H9 (cell line): ENCODE measurements at regions not wholly inside any gene's neighbourhood (a gene's known extent, or its start where the extent isn't known, plus 50 kb on each side); places are given as distances from the start of the nearest gene placed in this dataset.

Source experiments
- DNase-seq: peaks from one replicate; pipeline ENCODE4 v3.0.0-alpha.2; 2017
- H2AFZ ChIP-seq: one replicate; pipeline ENCODE4 v1.6.1; 2013; ENCODE audit warnings: mild to moderate bottlenecking, low read length, control low read depth, moderate library complexity
- H2AK5ac ChIP-seq: 2 replicates; pipeline ENCODE4 v1.6.1; 2013; ENCODE audit warnings: low read length, control low read depth, mixed read lengths; ENCODE audit not compliant: insufficient read length
- H2BK120ac ChIP-seq: one replicate; pipeline ENCODE4 v1.6.1; 2013; ENCODE audit warnings: low read depth, mild to moderate bottlenecking, low read length, control low read depth, inconsistent platforms; ENCODE audit not compliant: poor library complexity, severe bottlenecking
- H2BK12ac ChIP-seq: 2 replicates; pipeline ENCODE4 v1.6.1; 2013; ENCODE audit warnings: low read length, control low read depth, mixed read lengths, low read depth; ENCODE audit not compliant: insufficient read length
- H2BK15ac ChIP-seq: 2 replicates; pipeline ENCODE4 v1.6.1; 2013; ENCODE audit warnings: low read depth, low read length, control low read depth
- H2BK20ac ChIP-seq: one replicate; pipeline ENCODE4 v1.6.1; 2013; ENCODE audit warnings: low read depth, mild to moderate bottlenecking, low read length, control low read depth, inconsistent platforms; ENCODE audit not compliant: poor library complexity, severe bottlenecking
- H2BK5ac ChIP-seq: 2 replicates; pipeline ENCODE4 v1.6.1; 2013; ENCODE audit warnings: low read length, control low read depth, mixed read lengths; ENCODE audit not compliant: insufficient read length
- H3K14ac ChIP-seq: 2 replicates; pipeline ENCODE4 v1.6.1; 2013; ENCODE audit warnings: low read length, control low read depth; ENCODE audit not compliant: insufficient read depth
- H3K18ac ChIP-seq: 2 replicates; pipeline ENCODE4 v1.6.1; 2013; ENCODE audit warnings: low read depth, mild to moderate bottlenecking, mixed read lengths, low read length, control low read depth; ENCODE audit not compliant: insufficient read length
- H3K23ac ChIP-seq: 2 replicates; pipeline ENCODE4 v1.6.1; 2013; ENCODE audit warnings: low read length, control low read depth, mixed read lengths, low read depth; ENCODE audit not compliant: insufficient read length
- H3K23me2 ChIP-seq: 2 replicates; pipeline ENCODE4 v1.6.1; 2013; ENCODE audit warnings: low read depth, mild to moderate bottlenecking, mixed read lengths, low read length, control low read depth; ENCODE audit not compliant: insufficient read length, poor library complexity, severe bottlenecking
- H3K27ac ChIP-seq: 2 replicates; pipeline ENCODE4 v1.5.1; 2013; ENCODE audit warnings: low read length, control low read depth, mixed read lengths, low read depth; ENCODE audit not compliant: insufficient read length
- H3K27me3 ChIP-seq: 2 replicates; pipeline ENCODE4 v1.6.1; 2013; ENCODE audit warnings: low read length, control low read depth, inconsistent platforms; ENCODE audit not compliant: insufficient read depth
- H3K4ac ChIP-seq: 2 replicates; pipeline ENCODE4 v1.6.1; 2013; ENCODE audit warnings: low read depth, mild to moderate bottlenecking, control low read depth, inconsistent platforms, low read length, moderate library complexity
- H3K4me1 ChIP-seq: 2 replicates; pipeline ENCODE4 v1.6.1; 2013; ENCODE audit warnings: low read length, control low read depth, inconsistent platforms; ENCODE audit not compliant: insufficient read depth
- H3K4me2 ChIP-seq: 2 replicates; pipeline ENCODE4 v1.6.1; 2013; ENCODE audit warnings: low read length, control low read depth, mixed read lengths; ENCODE audit not compliant: insufficient read length, insufficient read depth
- H3K56ac ChIP-seq: 2 replicates; pipeline ENCODE4 v1.6.1; 2013; ENCODE audit warnings: low read depth, mild to moderate bottlenecking, mixed read lengths, low read length, control low read depth; ENCODE audit not compliant: insufficient read length
- H3K79me1 ChIP-seq: 2 replicates; pipeline ENCODE4 v1.6.1; 2013; ENCODE audit warnings: low read depth, mild to moderate bottlenecking, moderate library complexity, low read length, control low read depth, inconsistent platforms; ENCODE audit not compliant: insufficient read depth, poor library complexity, severe bottlenecking
- H3K79me2 ChIP-seq: 2 replicates; pipeline ENCODE4 v1.6.1; 2013; ENCODE audit warnings: low read length, control low read depth, inconsistent platforms; ENCODE audit not compliant: insufficient read depth
- H3K9ac ChIP-seq: 2 replicates; pipeline ENCODE4 v1.6.1; 2013; ENCODE audit warnings: low read length, control low read depth, mixed read lengths; ENCODE audit not compliant: insufficient read length; ENCODE audit errors: extremely low read depth
- H3K9me3 ChIP-seq: one replicate; pipeline ENCODE4 v1.6.1; 2013; ENCODE audit warnings: low read depth, low read length, inconsistent platforms; ENCODE audit not compliant: control insufficient read depth
- H3T11ph ChIP-seq: one replicate; pipeline ENCODE4 v1.6.1; 2013; ENCODE audit warnings: mild to moderate bottlenecking, low read length, control low read depth, inconsistent platforms
- H4K20me1 ChIP-seq: one replicate; pipeline ENCODE4 v1.6.1; 2013; ENCODE audit not compliant: control insufficient read depth, insufficient read length, insufficient read depth
- H4K5ac ChIP-seq: 2 replicates; pipeline ENCODE4 v1.6.1; 2013; ENCODE audit warnings: low read depth, mild to moderate bottlenecking, mixed read lengths, low read length, control low read depth; ENCODE audit not compliant: insufficient read length
- H4K8ac ChIP-seq: replicated peaks from 2 replicates; pipeline ENCODE4 v1.6.1; 2013; ENCODE audit warnings: low read length, control low read depth, mixed read lengths, low read depth; ENCODE audit not compliant: insufficient read length
- H4K91ac ChIP-seq: 2 replicates; pipeline ENCODE4 v1.6.1; 2013; ENCODE audit warnings: low read depth, mild to moderate bottlenecking, moderate library complexity, mixed read lengths, low read length, control low read depth; ENCODE audit not compliant: insufficient read length
- H3K27ac Mint-ChIP-seq, 3 experiments: 2 replicates in 2 of 3; 3 replicates in 1 of 3; pipeline ENCODE4 v1.8.0; 2020 to 2021; ENCODE audit warnings: mixed read lengths in 3 of 3, mild to moderate bottlenecking in 1 of 3, moderate library complexity in 1 of 3
- H3K27me3 Mint-ChIP-seq: 2 replicates; pipeline ENCODE4 v1.8.0; 2021; ENCODE audit warnings: low read depth, mild to moderate bottlenecking, moderate library complexity, mixed read lengths
- H3K36me3 Mint-ChIP-seq, 3 experiments: 2 replicates in 2 of 3; 3 replicates in 1 of 3; pipeline ENCODE4 v1.8.0; 2020 to 2021; ENCODE audit warnings: low read depth in 3 of 3, mixed read lengths in 3 of 3; ENCODE audit not compliant: insufficient read depth in 1 of 3
- H3K4me1 Mint-ChIP-seq, 2 experiments: 2 replicates each; pipeline ENCODE4 v1.8.0; 2020; ENCODE audit warnings: mixed read lengths in 2 of 2
- H3K4me3 Mint-ChIP-seq, 2 experiments: 2 replicates in 1 of 2; 3 replicates in 1 of 2; pipeline ENCODE4 v1.8.0; 2020 to 2021; ENCODE audit warnings: mild to moderate bottlenecking in 2 of 2, mixed read lengths in 2 of 2, moderate library complexity in 1 of 2
- H3K9me3 Mint-ChIP-seq, 2 experiments: 2 replicates in 1 of 2; 3 replicates in 1 of 2; pipeline ENCODE4 v1.8.0; 2020; ENCODE audit warnings: mild to moderate bottlenecking in 2 of 2, mixed read lengths in 2 of 2, moderate library complexity in 1 of 2
- WGBS: extraction: QIAGEN DNeasy Blood & Tissue Kit; methylation state at CpG from one replicate; pipeline ENCODE4 v1.1.7; 2013; ENCODE audit warnings: missing lambda C conversion rate, low lambda C conversion rate, mixed read lengths; ENCODE audit not compliant: insufficient read length; ENCODE audit errors: extremely low coverage; 5-methylcytosine and 5-hydroxymethylcytosine counted together
- TF ChIP-seq, protein P1 (sequence below): fragments of 200-600 bp; sonication (generic); conservative IDR thresholded peaks from 3 replicates; pipeline ENCODE4 v1.8.0; 2021; ENCODE audit warnings: antibody characterized with exemption, mild to moderate bottlenecking

DNA sequence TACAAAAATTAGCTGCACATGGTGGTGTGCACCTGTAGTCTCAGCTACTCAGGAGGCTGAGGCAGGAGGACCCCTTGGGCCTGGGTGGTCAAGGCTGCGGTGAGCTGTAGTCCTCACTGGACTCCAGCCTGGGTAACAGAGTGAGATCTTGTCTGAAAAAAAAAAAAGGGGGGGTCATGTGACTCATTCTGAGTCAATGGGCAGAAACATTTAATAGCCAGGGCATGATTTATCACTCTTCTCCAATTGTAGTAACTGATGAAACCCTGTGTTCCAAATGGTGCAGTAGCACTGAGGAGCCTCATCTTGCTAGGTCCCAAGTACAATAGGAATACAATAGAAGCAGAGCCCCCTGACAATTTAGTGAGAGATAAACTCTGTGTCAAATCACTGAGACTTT, 78.9 kb upstream of the CCDC68 start:
- Histone ChIP-seq H2BK120ac (no peak overlapping the region), H3K56ac (no peak overlapping the region), H3K79me1 (no peaks in the 10 kb centered on the region), H4K8ac (no peak overlapping the region), H4K5ac (no peak overlapping the region), H4K91ac (no peak overlapping the region), H2BK5ac (no peak overlapping the region), H3K4me1 (peaks cover 4% of the 10 kb centered on the region; the same call in 1 of the 2 replicates), H4K20me1 (no peaks in the 10 kb centered on the region), H3K9ac (no peak overlapping the region), H3K4me2 (no peak overlapping the region), H2BK12ac (no peak overlapping the region), H3K23me2 (no peaks in the 10 kb centered on the region), H3K23ac (no peak overlapping the region), H3K27me3 (no peaks in the 10 kb centered on the region), H3K27ac (no peak overlapping the region), H2BK15ac (no peak overlapping the region), H2AK5ac (no peak overlapping the region), H3K9me3 (no peaks in the 10 kb centered on the region), H2AFZ (no peak overlapping the region), H3K79me2 (no peaks in the 10 kb centered on the region), H2BK20ac (no peak overlapping the region), H3T11ph (no peak overlapping the region), H3K4ac (no peak overlapping the region), H3K18ac (no peak overlapping the region), H3K14ac (no peak overlapping the region)
- no peaks in the 10 kb centered on the region; a peak in 1 of 4 replicates for H3K4me1 Mint-ChIP-seq
- no peaks in the 10 kb centered on the region for H3K9me3 Mint-ChIP-seq
- DNase-seq = no peak
- TF ChIP-seq, protein P1, sequence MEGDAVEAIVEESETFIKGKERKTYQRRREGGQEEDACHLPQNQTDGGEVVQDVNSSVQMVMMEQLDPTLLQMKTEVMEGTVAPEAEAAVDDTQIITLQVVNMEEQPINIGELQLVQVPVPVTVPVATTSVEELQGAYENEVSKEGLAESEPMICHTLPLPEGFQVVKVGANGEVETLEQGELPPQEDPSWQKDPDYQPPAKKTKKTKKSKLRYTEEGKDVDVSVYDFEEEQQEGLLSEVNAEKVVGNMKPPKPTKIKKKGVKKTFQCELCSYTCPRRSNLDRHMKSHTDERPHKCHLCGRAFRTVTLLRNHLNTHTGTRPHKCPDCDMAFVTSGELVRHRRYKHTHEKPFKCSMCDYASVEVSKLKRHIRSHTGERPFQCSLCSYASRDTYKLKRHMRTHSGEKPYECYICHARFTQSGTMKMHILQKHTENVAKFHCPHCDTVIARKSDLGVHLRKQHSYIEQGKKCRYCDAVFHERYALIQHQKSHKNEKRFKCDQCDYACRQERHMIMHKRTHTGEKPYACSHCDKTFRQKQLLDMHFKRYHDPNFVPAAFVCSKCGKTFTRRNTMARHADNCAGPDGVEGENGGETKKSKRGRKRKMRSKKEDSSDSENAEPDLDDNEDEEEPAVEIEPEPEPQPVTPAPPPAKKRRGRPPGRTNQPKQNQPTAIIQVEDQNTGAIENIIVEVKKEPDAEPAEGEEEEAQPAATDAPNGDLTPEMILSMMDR = no peak
- H3K27ac Mint-ChIP-seq = no peak overlapping the region
- H3K27me3 Mint-ChIP-seq = no peaks in the 10 kb centered on the region
- no CpG with 5 or more reads among the region's 1 CpG for WGBS
- no peaks in the 10 kb centered on the region for H3K36me3 Mint-ChIP-seq
- H3K4me3 Mint-ChIP-seq = no peak overlapping the region
